ENCODE measurements at regions not wholly inside any gene's neighbourhood (a gene's known extent, or its start where the extent isn't known, plus 50 kb on each side); places are given as distances from the start of the nearest gene placed in this dataset.
A peak's percentile ranks its signal among the peaks of the same experiment; 100 is the strongest.

- ATAC-seq: no peak
- TF ChIP-seq, protein P1, sequence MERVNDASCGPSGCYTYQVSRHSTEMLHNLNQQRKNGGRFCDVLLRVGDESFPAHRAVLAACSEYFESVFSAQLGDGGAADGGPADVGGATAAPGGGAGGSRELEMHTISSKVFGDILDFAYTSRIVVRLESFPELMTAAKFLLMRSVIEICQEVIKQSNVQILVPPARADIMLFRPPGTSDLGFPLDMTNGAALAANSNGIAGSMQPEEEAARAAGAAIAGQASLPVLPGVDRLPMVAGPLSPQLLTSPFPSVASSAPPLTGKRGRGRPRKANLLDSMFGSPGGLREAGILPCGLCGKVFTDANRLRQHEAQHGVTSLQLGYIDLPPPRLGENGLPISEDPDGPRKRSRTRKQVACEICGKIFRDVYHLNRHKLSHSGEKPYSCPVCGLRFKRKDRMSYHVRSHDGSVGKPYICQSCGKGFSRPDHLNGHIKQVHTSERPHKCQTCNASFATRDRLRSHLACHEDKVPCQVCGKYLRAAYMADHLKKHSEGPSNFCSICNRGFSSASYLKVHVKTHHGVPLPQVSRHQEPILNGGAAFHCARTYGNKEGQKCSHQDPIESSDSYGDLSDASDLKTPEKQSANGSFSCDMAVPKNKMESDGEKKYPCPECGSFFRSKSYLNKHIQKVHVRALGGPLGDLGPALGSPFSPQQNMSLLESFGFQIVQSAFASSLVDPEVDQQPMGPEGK (CRISPR knock-in tag; IDR thresholded peaks at IDR 0.05; ENCODE audit: borderline replicate concordance): no peak
- no peak for TF ChIP-seq ISL1 (CRISPR knock-in tag; IDR thresholded peaks at IDR 0.05)
- TF ChIP-seq ZNF565 (CRISPR knock-in tag; conservative IDR thresholded peaks at IDR 0.05; ENCODE audit: low read depth): no peak
- TF ChIP-seq ZC3H10 (CRISPR knock-in tag; IDR thresholded peaks at IDR 0.05): no peak
- TF ChIP-seq TSHZ2 (CRISPR knock-in tag; IDR thresholded peaks at IDR 0.05): no peak
- TF ChIP-seq TOX (CRISPR knock-in tag; IDR thresholded peaks at IDR 0.05; ENCODE audit: borderline replicate concordance): no peak
- TF ChIP-seq CREB5 (CRISPR knock-in tag; IDR thresholded peaks at IDR 0.05; ENCODE audit: low read depth): no peak
- TF ChIP-seq ZNF8 (CRISPR knock-in tag; IDR thresholded peaks at IDR 0.05): no peak
- TF ChIP-seq ZNF70 (CRISPR knock-in tag; IDR thresholded peaks at IDR 0.05): no peak
- TF ChIP-seq POU6F1 (CRISPR knock-in tag; IDR thresholded peaks at IDR 0.05; ENCODE audit: borderline replicate concordance, low read depth): no peak
- no peak for TF ChIP-seq ZFP3 (CRISPR knock-in tag; IDR thresholded peaks at IDR 0.05)
- no peak for TF ChIP-seq GLIS3 (CRISPR knock-in tag; IDR thresholded peaks at IDR 0.05)
- TF ChIP-seq ARNTL (CRISPR knock-in tag; IDR thresholded peaks at IDR 0.05; ENCODE audit: borderline replicate concordance, low read depth): no peak
- no peak for TF ChIP-seq PPARA (CRISPR knock-in tag; IDR thresholded peaks at IDR 0.05; ENCODE audit: borderline replicate concordance)
These were observed 313.3 kb downstream of the ZNF536 start for GRCh38 chr19:30685426-30686000.

DNA sequence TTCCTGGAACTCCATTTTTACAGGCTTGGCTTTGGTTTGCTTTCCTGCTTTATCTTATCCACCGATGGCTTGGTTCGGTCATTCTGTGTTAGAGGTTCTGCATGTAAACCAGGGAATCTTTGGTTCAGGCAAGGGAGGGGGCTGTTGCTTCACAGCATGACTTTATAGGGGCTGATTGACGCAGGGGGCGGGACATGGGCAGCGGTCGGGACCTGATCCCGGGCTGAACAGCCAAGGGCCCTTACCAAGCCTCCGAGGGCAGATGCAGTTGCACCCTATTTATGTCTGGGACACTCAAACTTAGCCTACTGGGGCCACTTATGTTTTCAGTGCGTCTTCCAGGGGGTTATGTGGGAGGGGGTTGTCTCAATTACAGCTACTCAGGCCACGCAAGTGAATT lies 312.4 kb downstream of the ZNF536 start:
- TF ChIP-seq ARNTL (CRISPR knock-in tag; IDR thresholded peaks at IDR 0.05; ENCODE audit: borderline replicate concordance, low read depth) (no peak), PPARA (CRISPR knock-in tag; IDR thresholded peaks at IDR 0.05; ENCODE audit: borderline replicate concordance) (no peak), ZNF565 (CRISPR knock-in tag; conservative IDR thresholded peaks at IDR 0.05; ENCODE audit: low read depth) (no peak), OSR1 (CRISPR knock-in tag; IDR thresholded peaks at IDR 0.05) (no peak), ZFP30 (CRISPR knock-in tag; IDR thresholded peaks at IDR 0.05) (no peak), CSDC2 (CRISPR knock-in tag; IDR thresholded peaks at IDR 0.05) (no peak), ZFP3 (CRISPR knock-in tag; IDR thresholded peaks at IDR 0.05) (no peak)
- no peak for ATAC-seq

- TF ChIP-seq TCF4 (CRISPR knock-in tag; IDR thresholded peaks at IDR 0.05; ENCODE audit: borderline replicate concordance) (peak; percentile 92), RARB (CRISPR knock-in tag; IDR thresholded peaks at IDR 0.05) (peak; percentile 43; the same call in 1 of the 2 replicates), ESRRG (CRISPR knock-in tag; IDR thresholded peaks at IDR 0.05) (no peak), SNAI2 (CRISPR knock-in tag; IDR thresholded peaks at IDR 0.05) (no peak), CSDC2 (CRISPR knock-in tag; IDR thresholded peaks at IDR 0.05) (no peak), CREB5 (CRISPR knock-in tag; IDR thresholded peaks at IDR 0.05; ENCODE audit: low read depth) (no peak), BACH2 (CRISPR knock-in tag; IDR thresholded peaks at IDR 0.05; ENCODE audit: borderline replicate concordance) (no peak), ISL1 (CRISPR knock-in tag; IDR thresholded peaks at IDR 0.05) (0 out of 2 replicates have a peak, but pooled peaks have one; percentile 18)
- ATAC-seq: peak; percentile 90
These were observed 310.9 kb downstream of the ZNF536 start for GRCh38 chr19:30682999-30683536.

Data from SK-N-SH treated with all-trans-retinoic acid at 6 μM for 48 hours (cell line).